A549 (cell line): ENCODE measurements at regions not wholly inside any gene's neighbourhood (a gene's known extent, or its start where the extent isn't known, plus 50 kb on each side); places are given as distances from the start of the nearest gene placed in this dataset.
A peak's percentile ranks its signal among the peaks of the same experiment; 100 is the strongest.

ENCODE experiments used
- ATAC-seq, 2 experiments: fragments of 200-7000 bp in 1 of 2; fragments of >200 bp in 1 of 2; cut with Nextera tagmentation in 1 of 2; cut with Tn5 transposase in 1 of 2; 3 replicates each; pipeline versions ENCODE4 v1.8.0 to v1.9.1; 2018 to 2020; ENCODE audit warnings: mild to moderate bottlenecking in 1 of 2, moderate library complexity in 1 of 2
- CTCF ChIA-PET: fragments of 300-600 bp; sonication (Branson Sonifier 250); formaldehyde crosslinking; extraction: SDS; loops from one replicate; lab custom pipeline; 2021; ENCODE audit warnings: antibody characterized with exemption, inconsistent platforms; lab: Yijun Ruan, JAX
- POLR2A ChIA-PET: fragments of 350-600 bp; formaldehyde crosslinking; extraction: SDS; loops from one replicate; lab custom pipeline; 2021; ENCODE audit warnings: antibody characterized with exemption, inconsistent platforms; lab: Yijun Ruan, JAX
- DNase-seq, 2 experiments: peaks; one replicate each; pipeline versions ENCODE4 v3.0.0 to v3.0.0-alpha.2; 2011 to 2016; ENCODE audit warnings: low read depth in 1 of 2, low spot score in 1 of 2
- FAIRE-seq: peaks from 2 replicates; lab custom pipeline; 2011; peaks lifted over from hg19 to GRCh38; lab: Jason Lieb, UNC
- H3K27ac ChIP-seq, 2 experiments: fragments of >200 bp; sonication (Bioruptor Twin); formaldehyde crosslinking; 3 replicates each; pipeline ENCODE4 v1.5.1; 2016 to 2017
- H3K4me1 ChIP-seq: fragments of >200 bp; sonication (Bioruptor Twin); formaldehyde crosslinking; 3 replicates; pipeline ENCODE4 v1.6.1; 2016
- H3K4me2 ChIP-seq: fragments of >200 bp; sonication (Bioruptor Twin); formaldehyde crosslinking; 3 replicates; pipeline ENCODE4 v1.6.1; 2016
- H3K4me3 ChIP-seq: fragments of >200 bp; sonication (Bioruptor Twin); formaldehyde crosslinking; 3 replicates; pipeline ENCODE4 v1.5.1; 2016
- H3K9me3 ChIP-seq: fragments of >200 bp; sonication (Bioruptor Twin); formaldehyde crosslinking; 3 replicates; pipeline ENCODE4 v1.6.1; 2016
- ATOH8 ChIP-seq: fragments of 250-450 bp; sonication (Bioruptor Pico); IDR thresholded peaks from 2 replicates; pipeline ENCODE4 v1.5.0; 2020; ENCODE audit warnings: low read depth, mild to moderate bottlenecking, moderate library complexity
- CEBPB ChIP-seq, 2 experiments: fragments of >200 bp in 1 of 2; sonication (Bioruptor Twin) in 1 of 2; formaldehyde crosslinking in 1 of 2; IDR thresholded peaks; 2 replicates each; pipeline ENCODE4 v1.6.1; 2012 to 2016
- CTCF ChIP-seq: fragments of >200 bp; sonication (Bioruptor Twin); formaldehyde crosslinking; IDR thresholded peaks from 3 replicates; pipeline ENCODE4 v1.5.1; 2016
- ELK1 ChIP-seq: fragments of 150-350 bp; IDR thresholded peaks from 2 replicates; pipeline ENCODE4 v1.6.1; 2014; ENCODE audit warnings: low read depth, mild to moderate bottlenecking, low read length
- ESRRA ChIP-seq: fragments of 150-350 bp; IDR thresholded peaks from 2 replicates; pipeline ENCODE4 v1.6.1; 2014; ENCODE audit warnings: mild to moderate bottlenecking, low read length, borderline replicate concordance
- GATA3 ChIP-seq: IDR thresholded peaks from 2 replicates; pipeline ENCODE4 v1.6.1; 2012; ENCODE audit warnings: borderline replicate concordance
- HDAC2 ChIP-seq: fragments of 200-600 bp; sonication (generic); IDR thresholded peaks from 2 replicates; pipeline ENCODE4 v1.6.1; 2016
- HEYL ChIP-seq: fragments of 250-450 bp; sonication (Bioruptor Pico); IDR thresholded peaks from 2 replicates; pipeline ENCODE4 v1.8.0; 2021; ENCODE audit warnings: mild to moderate bottlenecking, moderate library complexity
- HOXB5 ChIP-seq: fragments of 250-450 bp; sonication (Bioruptor Pico); IDR thresholded peaks from 2 replicates; pipeline ENCODE4 v1.5.0; 2020; ENCODE audit warnings: mild to moderate bottlenecking, moderate library complexity
- JUNB ChIP-seq: fragments of >200 bp; sonication (Bioruptor Twin); formaldehyde crosslinking; IDR thresholded peaks from 2 replicates; pipeline ENCODE4 v1.6.1; 2016
- MAFK ChIP-seq: fragments of 450-650 bp; IDR thresholded peaks from 2 replicates; pipeline ENCODE4 v1.6.1; 2014; ENCODE audit not compliant: partially characterized antibody
- MYC ChIP-seq: IDR thresholded peaks from 2 replicates; pipeline ENCODE4 v1.6.1; 2012; ENCODE audit warnings: mild to moderate bottlenecking, inconsistent platforms, low read length, improper control_type of control experiment, borderline replicate concordance
- NR3C1 ChIP-seq: fragments of >200 bp; sonication (Bioruptor Twin); formaldehyde crosslinking; IDR thresholded peaks from 3 replicates; pipeline ENCODE4 v1.6.1; 2017
- POLR2A ChIP-seq: IDR thresholded peaks from 2 replicates; pipeline ENCODE4 v1.6.1; 2012; ENCODE audit warnings: mild to moderate bottlenecking, low read length
- RAD21 ChIP-seq, 2 experiments: fragments of >200 bp in 1 of 2; sonication (Bioruptor Twin) in 1 of 2; formaldehyde crosslinking in 1 of 2; IDR thresholded peaks in 1 of 2; conservative IDR thresholded peaks in 1 of 2; 2 replicates in 1 of 2; 3 replicates in 1 of 2; pipeline ENCODE4 v1.6.1; 2012 to 2018; ENCODE audit warnings: inconsistent platforms in 1 of 2
- RCOR1 ChIP-seq: fragments of 150-350 bp; IDR thresholded peaks from 2 replicates; pipeline ENCODE4 v1.6.1; 2014; ENCODE audit warnings: antibody characterized with exemption, low read length, low read depth
- SMC3 ChIP-seq: fragments of >200 bp; sonication (Bioruptor Twin); formaldehyde crosslinking; IDR thresholded peaks from 3 replicates; pipeline ENCODE4 v1.6.1; 2018; ENCODE audit warnings: inconsistent platforms
- SREBF2 ChIP-seq: fragments of 450-650 bp; IDR thresholded peaks from 2 replicates; pipeline ENCODE4 v1.6.1; 2014; ENCODE audit warnings: mild to moderate bottlenecking, moderate library complexity
- TP53 ChIP-seq: fragments of 250-450 bp; sonication (Bioruptor Pico); IDR thresholded peaks from 2 replicates; pipeline ENCODE4 v1.5.0; 2021; ENCODE audit warnings: mild to moderate bottlenecking, moderate library complexity
- ZC3H11A ChIP-seq: fragments of 450-650 bp; IDR thresholded peaks from 2 replicates; pipeline ENCODE4 v1.6.1; 2014; ENCODE audit warnings: antibody characterized with exemption, mild to moderate bottlenecking
- ZSCAN20 ChIP-seq: fragments of 250-450 bp; sonication (Bioruptor Pico); IDR thresholded peaks from 2 replicates; pipeline ENCODE4 v1.8.0; 2022; ENCODE audit warnings: mild to moderate bottlenecking, moderate library complexity
- WGBS: methylation state at CpG from one replicate; pipeline ENCODE4 v1.1.6; 2017; ENCODE audit errors: missing lambda C conversion rate; 5-methylcytosine and 5-hydroxymethylcytosine counted together

GRCh38 chr14:65954942-65955341, 531.2 kb upstream of the CCDC196 start:
- H3K4me3 ChIP-seq, result no peak overlapping the region
- ChIA-PET CTCF (interaction anchor here (2.2 to 2.8 kb wide), 2 partner anchors 540 to 791 kb away, joined by 9 to 13 read pairs; no protein-coding TSS in a partner anchor), POLR2A (no interaction called here)
- DNase-seq (no peak), ATAC-seq (no peak), FAIRE-seq (no peak)
- TF ChIP-seq MYC, result no peak
- TF ChIP-seq HOXB5 (CRISPR knock-in tag), result no peak
- TF ChIP-seq CTCF, result no peak
- no peak for TF ChIP-seq RCOR1
- no peak for TF ChIP-seq GATA3
- TF ChIP-seq POLR2A, result no peak
- no peak for TF ChIP-seq HEYL
- no peak for TF ChIP-seq ZC3H11A
- TF ChIP-seq ESRRA, result no peak
- no peak for TF ChIP-seq NR3C1
- TF ChIP-seq ELK1, result no peak
- no peak for TF ChIP-seq ZSCAN20
- TF ChIP-seq JUNB, result no peak
- TF ChIP-seq CEBPB (IDR thresholded peaks at IDR 0.05), result no peak
- TF ChIP-seq RAD21 (conservative IDR thresholded peaks at IDR 0.05 in 1 of 2, IDR thresholded peaks at IDR 0.05 in 1 of 2), result no peak
- no peak for TF ChIP-seq MAFK
- no peak for TF ChIP-seq TP53 (CRISPR knock-in tag)
- TF ChIP-seq ATOH8 (CRISPR knock-in tag), result no peak
- H3K9me3 ChIP-seq, result no peaks in the 10 kb centered on the region
- no peak overlapping the region for H3K4me2 ChIP-seq
- no peak overlapping the region for H3K27ac ChIP-seq
- WGBS, result 62% methylated on average over 2 of the region's 2 CpGs
- H3K4me1 ChIP-seq, result no peaks in the 10 kb centered on the region

GRCh38 chr14:65957631-65958205, 528.5 kb upstream of the CCDC196 start:
- ATAC-seq (no peak), DNase-seq (no peak), FAIRE-seq (no peak)
- Histone ChIP-seq H3K4me2 (no peak overlapping the region), H3K9me3 (no peaks in the 10 kb centered on the region), H3K27ac (no peak overlapping the region), H3K4me3 (no peak overlapping the region), H3K4me1 (no peaks in the 10 kb centered on the region)
- ChIA-PET CTCF (interaction anchor here (0.8 to 4.6 kb wide), 6 partner anchors 8 to 812 kb away, joined by 3 to 45 read pairs (median 4); no protein-coding TSS in a partner anchor), POLR2A (no interaction called here)
- TF ChIP-seq SREBF2, result no peak
- 75% methylated on average over 8 of the region's 8 CpGs for WGBS

- H3K9me3 ChIP-seq, result no peaks in the 10 kb centered on the region
- ATAC-seq (peak in 1 of 2 experiments; percentile 84; a peak in 3 of 6 replicates), FAIRE-seq (no peak), DNase-seq (peak; percentile 37 to 41)
- ChIA-PET POLR2A (interaction anchor here (0.9 kb wide), 1 partner anchor 546 kb away, joined by 4 read pairs; no protein-coding TSS in a partner anchor), CTCF (interaction anchor here (0.6 to 4.6 kb wide), 42 partner anchors 9 to 813 kb away, joined by 3 to 45 read pairs (median 4); partner anchors contain the start of gene FUT8)
- no peaks in the 10 kb centered on the region for H3K4me1 ChIP-seq
- WGBS, result 45% methylated on average over 13 of the region's 13 CpGs
- TF ChIP-seq SMC3, result peak; percentile 78
- TF ChIP-seq CTCF, result peak; percentile 72
- TF ChIP-seq HDAC2, result no peak
- TF ChIP-seq RAD21 (conservative IDR thresholded peaks at IDR 0.05 in 1 of 2, IDR thresholded peaks at IDR 0.05 in 1 of 2), result peak; percentile 46 to 60
- no peak overlapping the region for H3K4me2 ChIP-seq
- H3K27ac ChIP-seq, result no peak overlapping the region
- H3K4me3 ChIP-seq, result no peak overlapping the region
These were observed 527.3 kb upstream of the CCDC196 start for GRCh38 chr14:65958664-65959562.
